ENCODE measurements at regions not wholly inside any gene's neighbourhood (a gene's known extent, or its start where the extent isn't known, plus 50 kb on each side); places are given as distances from the start of the nearest gene placed in this dataset.

- POLR2A ChIA-PET = no interaction called here
- no peak for DNase-seq (ENCODE audit: low read depth, low spot score)
- no peaks in the 10 kb centered on the region for H3K4me1 ChIP-seq (ENCODE audit: control insufficient read depth, insufficient read depth, low read length)
- no peaks in the 10 kb centered on the region for H3K79me2 ChIP-seq (ENCODE audit: control insufficient read depth, insufficient read depth, low read length)
- H3K27ac ChIP-seq (ENCODE audit: control insufficient read depth, insufficient read depth) = no peak overlapping the region
- no peak for FAIRE-seq
- no peak overlapping the region for H3K9ac ChIP-seq (ENCODE audit: control insufficient read depth, insufficient read depth, low read length)
- H3K36me3 ChIP-seq (ENCODE audit: control insufficient read depth in 2 of 2, insufficient read depth in 2 of 2, low read length in 1 of 2) = no peaks in the 10 kb centered on the region
- H3K27me3 ChIP-seq (replicated peaks in 1 of 2; ENCODE audit: control insufficient read depth in 2 of 2, insufficient read depth in 2 of 2, low read length in 1 of 2) = no peaks in the 10 kb centered on the region
- RAD21 ChIA-PET (ENCODE audit: unreplicated experiment) = no interaction called here
- 0% methylated on average over 3 of the region's 3 CpGs for WGBS (ENCODE audit: insufficient coverage, insufficient replicate concordance, low lambda C conversion rate, missing lambda C conversion rate)
- no peak for ATAC-seq
- CTCF ChIA-PET = interaction anchor here (1.0 kb wide), 1 partner anchor 63 kb away, joined by 4 read pairs; no protein-coding TSS in a partner anchor
- no peaks in the 10 kb centered on the region for H3K9me3 ChIP-seq (replicated peaks; ENCODE audit: control insufficient read depth, insufficient read depth, low read length)
- in situ Hi-C loops (cut with MboI) = no loop called here
- no TSS peak for BruUV-seq (replicated peaks)
- intact Hi-C loops (cut with micrococcal nuclease; ENCODE audit: unreplicated experiment) = no loop called here
- TF ChIP-seq BACH1 (IDR thresholded peaks at IDR 0.05; ENCODE audit: borderline replicate concordance) (no peak), MEF2A (IDR thresholded peaks at IDR 0.05; ENCODE audit: insufficient read depth, low read depth, low read length) (no peak), POLR2AphosphoS5 (IDR thresholded peaks at IDR 0.05; ENCODE audit: low read length) (no peak), PAX5 (IDR thresholded peaks at IDR 0.05; ENCODE audit: borderline replicate concordance, low read depth, low read length) (no peak), JUND (IDR thresholded peaks at IDR 0.05; ENCODE audit: low read depth, low read length) (no peak), ZNF622 (IDR thresholded peaks at IDR 0.05) (no peak), RB1 (IDR thresholded peaks at IDR 0.05; ENCODE audit: borderline replicate concordance) (no peak), NR2C2 (IDR thresholded peaks at IDR 0.05; ENCODE audit: borderline replicate concordance, control insufficient read depth, insufficient read length, low read depth) (no peak), EGR1 (IDR thresholded peaks at IDR 0.05; ENCODE audit: borderline replicate concordance in 1 of 2, low read depth in 2 of 2, low read length in 2 of 2) (no peak), WRNIP1 (IDR thresholded peaks at IDR 0.05; ENCODE audit: borderline replicate concordance, low read depth, low read length) (no peak), CTCF (IDR thresholded peaks at IDR 0.05 in 2 of 3, conservative IDR thresholded peaks at IDR 0.05 in 1 of 3; ENCODE audit: control insufficient read depth in 2 of 3, extremely low read depth in 1 of 3, insufficient read depth in 1 of 3, low read depth in 3 of 3, low read length in 3 of 3) (no peak), LARP7 (IDR thresholded peaks at IDR 0.05) (no peak), CEBPB (IDR thresholded peaks at IDR 0.05; ENCODE audit: borderline replicate concordance in 1 of 2, low read depth in 2 of 2, low read length in 2 of 2) (no peak), MTA2 (IDR thresholded peaks at IDR 0.05; ENCODE audit: low read depth) (no peak), NFYA (IDR thresholded peaks at IDR 0.05; ENCODE audit: borderline replicate concordance, low read depth, low read length) (no peak), CHD1 (IDR thresholded peaks at IDR 0.05; ENCODE audit: low read depth, low read length) (no peak), YBX1 (IDR thresholded peaks at IDR 0.05) (no peak), MYB (IDR thresholded peaks at IDR 0.05; ENCODE audit: borderline replicate concordance, low read depth, low read length) (no peak), PBX3 (IDR thresholded peaks at IDR 0.05; ENCODE audit: insufficient replicate concordance, low read depth, low read length) (no peak), ATF7 (IDR thresholded peaks at IDR 0.05; ENCODE audit: low read depth) (no peak)
- H4K20me1 ChIP-seq (ENCODE audit: control insufficient read depth, insufficient read depth) = no peaks in the 10 kb centered on the region
- H3K4me2 ChIP-seq (ENCODE audit: control insufficient read depth, insufficient read depth) = no peak overlapping the region
- SMC1A ChIA-PET (ENCODE audit: uncharacterized antibody, unreplicated experiment) = no interaction called here
- no peak overlapping the region for H3K4me3 ChIP-seq
- H2AFZ ChIP-seq (ENCODE audit: control insufficient read depth, low read depth, low read length) = no peak overlapping the region
These were observed 86.6 kb downstream of the FOXB1 start for GRCh38 chr15:60090747-60091146.

Data from GM12878 (cell line).